Loucy (cell line): ENCODE measurements at regions not wholly inside any gene's neighbourhood (a gene's known extent, or its start where the extent isn't known, plus 50 kb on each side); places are given as distances from the start of the nearest gene placed in this dataset.
"Not testable (repeated sequence)": the region's sequence is repeated elsewhere in the genome, so short reads cannot be mapped to it uniquely, and the experiment has no call there.

ENCODE experiments used
- H2AFZ ChIP-seq: fragments of 200-600 bp; sonication (generic); 2 replicates; pipeline ENCODE4 v1.6.0; 2016; ENCODE audit warnings: antibody characterized with exemption, mild to moderate bottlenecking, low read length, moderate library complexity
- H3F3A ChIP-seq: fragments of 200-600 bp; 2 replicates; pipeline ENCODE4 v1.6.0; 2016; ENCODE audit warnings: antibody characterized with exemption, low read depth, mild to moderate bottlenecking
- H3K27me3 ChIP-seq: fragments of 200-600 bp; sonication (generic); 2 replicates; pipeline ENCODE4 v1.6.1; 2014; ENCODE audit warnings: low read length, mild to moderate bottlenecking; ENCODE audit not compliant: insufficient read depth, poor library complexity, severe bottlenecking
- H3K36me3 ChIP-seq: fragments of 200-600 bp; sonication (generic); 2 replicates; pipeline ENCODE4 v1.6.1; 2016; ENCODE audit warnings: low read length; ENCODE audit not compliant: insufficient read depth
- H3K4me1 ChIP-seq: fragments of 200-600 bp; sonication (generic); 2 replicates; pipeline ENCODE4 v1.5.1; 2014; ENCODE audit warnings: low read length, mild to moderate bottlenecking; ENCODE audit not compliant: insufficient read depth, poor library complexity, severe bottlenecking
- H3K4me2 ChIP-seq: fragments of 200-600 bp; sonication (generic); 2 replicates; pipeline ENCODE4 v1.6.0; 2014; ENCODE audit warnings: antibody characterized with exemption, low read length, low read depth, mild to moderate bottlenecking; ENCODE audit not compliant: poor library complexity, severe bottlenecking
- H3K4me3 ChIP-seq: fragments of 200-600 bp; sonication (generic); 2 replicates; pipeline ENCODE4 v1.5.1; 2014; ENCODE audit warnings: low read length, mild to moderate bottlenecking, mixed read lengths; ENCODE audit not compliant: poor library complexity, severe bottlenecking
- H3K79me2 ChIP-seq: fragments of 200-600 bp; sonication (generic); 2 replicates; pipeline ENCODE4 v1.6.1; 2014; ENCODE audit warnings: low read length; ENCODE audit not compliant: insufficient read depth
- H3K9ac ChIP-seq: fragments of 200-600 bp; sonication (generic); 2 replicates; pipeline ENCODE4 v1.6.0; 2014; ENCODE audit warnings: mild to moderate bottlenecking, low read depth, low read length, moderate library complexity; ENCODE audit not compliant: poor library complexity, severe bottlenecking
- H3K9me2 ChIP-seq: fragments of 200-600 bp; sonication (generic); replicated peaks from 2 replicates; pipeline ENCODE4 v1.6.1; 2016; ENCODE audit warnings: low read depth, low read length, mixed read lengths
- H3K9me3 ChIP-seq: fragments of 200-600 bp; sonication (generic); 2 replicates; pipeline ENCODE4 v1.6.1; 2014; ENCODE audit warnings: mild to moderate bottlenecking, antibody characterized with exemption, low read length, low read depth; ENCODE audit not compliant: insufficient read depth
- H4K20me1 ChIP-seq: fragments of 200-600 bp; sonication (generic); 2 replicates; pipeline ENCODE4 v1.6.0; 2014; ENCODE audit warnings: antibody characterized with exemption, low read length, mild to moderate bottlenecking; ENCODE audit not compliant: insufficient read depth, poor library complexity, severe bottlenecking
- EZH2phosphoT487 ChIP-seq: fragments of 200-600 bp; IDR thresholded peaks from 2 replicates; pipeline ENCODE4 v1.6.1; 2018; ENCODE audit warnings: antibody characterized with exemption, mild to moderate bottlenecking, moderate library complexity, borderline replicate concordance
- TF ChIP-seq, protein P1 (sequence below): fragments of 200-600 bp; sonication (generic); conservative IDR thresholded peaks from 2 replicates; pipeline ENCODE4 v1.5.1; 2014; ENCODE audit warnings: mild to moderate bottlenecking, antibody characterized with exemption, low read length

- Histone ChIP-seq H3K9me3 (no peaks in the 10 kb centered on the region), H3K9ac (no peak overlapping the region), H3K36me3 (no peaks in the 10 kb centered on the region), H2AFZ (0 out of 2 replicates have a peak overlapping the region, but pooled peaks have one; percentile 41), H3K4me1 (peaks cover 7% of the 10 kb centered on the region), H3K79me2 (no peaks in the 10 kb centered on the region), H3K4me3 (no peak overlapping the region), H3F3A (no peaks in the 10 kb centered on the region), H3K27me3 (no peaks in the 10 kb centered on the region), H4K20me1 (no peaks in the 10 kb centered on the region), H3K9me2 (no peaks in the 10 kb centered on the region), H3K4me2 (no peak overlapping the region)
- no peak for TF ChIP-seq EZH2phosphoT487
- TF ChIP-seq, protein P1, sequence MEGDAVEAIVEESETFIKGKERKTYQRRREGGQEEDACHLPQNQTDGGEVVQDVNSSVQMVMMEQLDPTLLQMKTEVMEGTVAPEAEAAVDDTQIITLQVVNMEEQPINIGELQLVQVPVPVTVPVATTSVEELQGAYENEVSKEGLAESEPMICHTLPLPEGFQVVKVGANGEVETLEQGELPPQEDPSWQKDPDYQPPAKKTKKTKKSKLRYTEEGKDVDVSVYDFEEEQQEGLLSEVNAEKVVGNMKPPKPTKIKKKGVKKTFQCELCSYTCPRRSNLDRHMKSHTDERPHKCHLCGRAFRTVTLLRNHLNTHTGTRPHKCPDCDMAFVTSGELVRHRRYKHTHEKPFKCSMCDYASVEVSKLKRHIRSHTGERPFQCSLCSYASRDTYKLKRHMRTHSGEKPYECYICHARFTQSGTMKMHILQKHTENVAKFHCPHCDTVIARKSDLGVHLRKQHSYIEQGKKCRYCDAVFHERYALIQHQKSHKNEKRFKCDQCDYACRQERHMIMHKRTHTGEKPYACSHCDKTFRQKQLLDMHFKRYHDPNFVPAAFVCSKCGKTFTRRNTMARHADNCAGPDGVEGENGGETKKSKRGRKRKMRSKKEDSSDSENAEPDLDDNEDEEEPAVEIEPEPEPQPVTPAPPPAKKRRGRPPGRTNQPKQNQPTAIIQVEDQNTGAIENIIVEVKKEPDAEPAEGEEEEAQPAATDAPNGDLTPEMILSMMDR, result peak; percentile 76
These were observed 70.3 kb downstream of the ARL9 start for GRCh38 chr4:56575820-56576429.

GRCh38 chr4:56592417-56592816 is 86.8 kb downstream of the ARL9 start:
- H3K9ac ChIP-seq, H3K36me3 ChIP-seq, H3K9me2 ChIP-seq, H2AFZ ChIP-seq, H3F3A ChIP-seq, H3K4me1 ChIP-seq, H3K4me2 ChIP-seq, H3K9me3 ChIP-seq, H3K4me3 ChIP-seq, H4K20me1 ChIP-seq, H3K27me3 ChIP-seq, H3K79me2 ChIP-seq: not testable (repeated sequence)
